ENCODE measurements at regions not wholly inside any gene's neighbourhood (a gene's known extent, or its start where the extent isn't known, plus 50 kb on each side); places are given as distances from the start of the nearest gene placed in this dataset.

- DNase-seq = peak; percentile 67
Measured at GRCh38 chrX:39577985-39578869, 519.5 kb downstream of the BCOR start.

DNA sequence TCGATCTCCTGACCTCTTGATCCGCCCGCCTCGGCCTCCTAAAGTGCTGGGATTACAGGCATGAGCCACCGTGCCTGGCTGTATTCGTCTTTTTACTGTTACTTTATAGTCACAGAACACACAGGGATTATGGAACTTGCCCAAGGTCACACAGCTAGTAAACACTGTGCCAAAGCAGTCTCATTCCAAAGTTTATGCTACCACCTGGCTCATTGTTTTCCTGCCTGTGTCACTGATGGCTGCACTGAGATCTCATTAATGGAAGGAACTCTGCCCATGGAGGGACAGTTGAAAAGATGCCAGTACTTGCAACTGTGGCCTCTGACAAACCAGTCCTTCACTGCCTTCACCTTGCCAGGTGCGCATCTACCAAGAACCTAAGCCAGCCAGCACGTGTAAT, 517.7 kb downstream of the BCOR start:
- DNase-seq = no peak

DNA sequence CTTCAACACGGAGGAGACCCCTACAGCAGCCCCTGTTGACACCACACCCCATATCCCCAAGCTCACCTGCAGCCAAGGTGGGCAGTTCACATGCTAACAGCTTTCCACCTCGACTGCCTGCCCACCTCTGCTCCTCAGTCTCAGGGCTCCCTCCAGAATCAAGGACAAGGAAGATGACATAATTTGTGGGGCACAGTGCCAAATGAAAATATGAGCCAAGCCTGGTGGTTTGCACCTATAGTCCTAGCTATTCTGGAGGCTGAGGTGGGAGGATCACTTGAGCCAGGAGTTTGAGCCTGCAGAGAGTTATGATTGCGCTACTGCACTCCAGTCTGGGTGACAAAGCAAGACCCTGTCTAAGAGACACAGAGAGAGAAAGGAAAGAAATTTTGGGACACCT, 516.3 kb downstream of the BCOR start:
- no peak for DNase-seq

- DNase-seq = no peak
Measured at GRCh38 chrX:39582091-39582490, 515.7 kb downstream of the BCOR start.

- DNase-seq = no peak
Measured at GRCh38 chrX:39582976-39583375, 514.8 kb downstream of the BCOR start.

DNA sequence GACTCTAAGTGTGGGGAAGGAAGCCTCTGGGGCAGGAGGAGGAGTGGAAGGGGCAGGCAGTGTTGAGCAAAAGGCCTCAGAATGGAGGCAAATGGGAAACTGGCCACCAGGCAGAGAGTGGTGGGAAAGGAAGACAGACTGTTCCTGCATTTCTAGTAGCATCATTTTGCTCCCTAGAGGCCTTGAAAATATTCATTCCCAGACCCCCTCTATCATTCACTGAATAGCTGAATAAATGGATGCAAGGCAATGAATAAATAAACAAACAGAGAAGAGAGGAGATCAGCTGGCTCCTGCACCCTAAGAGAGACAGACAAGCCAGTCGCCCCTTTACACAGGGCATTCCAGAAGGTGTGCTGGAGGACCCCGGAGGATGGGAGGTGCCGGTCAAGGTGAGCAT, 511.9 kb downstream of the BCOR start:
- no peak for DNase-seq

- no peak for DNase-seq
Measured at GRCh38 chrX:39586359-39586758, 511.4 kb downstream of the BCOR start.

DNA sequence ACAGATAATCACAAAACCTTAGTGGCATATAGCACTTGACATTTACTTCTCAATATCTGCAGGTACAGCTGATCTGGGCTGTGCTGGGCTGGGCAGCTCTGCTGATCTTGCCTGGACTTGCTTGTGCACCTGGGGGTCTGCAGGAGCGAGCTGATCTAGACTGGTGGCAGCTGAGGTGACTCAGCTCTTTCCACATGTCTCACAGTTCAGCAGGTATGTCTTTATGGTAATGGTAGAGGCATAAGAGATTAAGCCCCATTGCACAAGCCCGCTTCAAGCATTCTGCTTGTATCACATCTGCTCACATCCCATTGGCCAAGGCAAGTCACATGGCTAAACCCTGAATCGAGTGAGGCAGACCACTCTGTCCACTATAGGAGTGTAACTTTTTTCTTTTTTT, 506.7 kb downstream of the BCOR start:
- DNase-seq = no peak

DNA sequence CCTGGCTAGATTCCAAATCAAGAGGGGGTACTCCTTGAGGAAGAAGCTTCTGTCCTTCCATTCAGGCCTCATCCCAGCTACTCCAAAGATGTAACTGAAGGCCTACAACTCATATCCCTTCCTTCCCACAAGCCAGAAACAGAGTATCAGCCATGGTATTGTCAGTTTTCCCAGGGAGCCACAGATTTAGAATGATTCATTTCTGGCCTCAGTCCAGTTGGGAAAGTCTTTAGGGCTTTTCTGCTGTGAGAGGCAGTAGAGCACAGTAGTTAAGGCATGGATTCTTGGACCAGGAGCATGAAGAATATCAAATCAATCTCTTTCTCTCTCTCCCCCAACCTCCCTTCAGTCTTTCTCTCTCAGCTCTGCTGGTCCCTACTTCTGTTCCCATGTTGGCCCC, 505.0 kb downstream of the BCOR start:
- no peak for DNase-seq

- DNase-seq = no peak
Measured at GRCh38 chrX:39595977-39596376, 501.8 kb downstream of the BCOR start.

GRCh38 chrX:39596437-39596836, 501.3 kb downstream of the BCOR start:
- DNase-seq = no peak

DNA sequence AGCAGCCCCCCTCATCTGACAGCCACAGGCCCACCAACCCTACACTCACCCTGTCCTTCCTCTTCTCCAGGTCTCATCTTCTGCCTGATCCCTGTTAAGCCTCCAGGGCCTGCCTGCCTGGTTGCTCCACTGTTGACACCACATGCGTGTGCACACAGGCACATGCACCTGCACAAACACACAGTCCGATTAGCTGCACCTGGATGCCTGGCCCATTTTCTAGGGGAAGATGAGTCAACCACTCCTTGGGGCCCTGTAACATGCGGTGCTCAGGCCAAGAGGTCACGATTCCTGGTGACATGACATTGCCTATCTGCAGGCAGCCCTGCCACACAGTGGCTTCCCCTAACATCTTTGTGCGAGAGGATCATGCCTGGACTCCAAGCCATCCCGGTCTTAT, 498.4 kb downstream of the BCOR start:
- DNase-seq = peak; percentile 50

GRCh38 chrX:39600222-39600621, 497.5 kb downstream of the BCOR start:
- DNase-seq = no peak

GRCh38 chrX:39601231-39602177, 496.3 kb downstream of the BCOR start:
- no peak for DNase-seq

GRCh38 chrX:39602195-39602594, 495.6 kb downstream of the BCOR start:
- DNase-seq = no peak

GRCh38 chrX:39603230-39603629, 494.5 kb downstream of the BCOR start:
- DNase-seq = no peak

DNA sequence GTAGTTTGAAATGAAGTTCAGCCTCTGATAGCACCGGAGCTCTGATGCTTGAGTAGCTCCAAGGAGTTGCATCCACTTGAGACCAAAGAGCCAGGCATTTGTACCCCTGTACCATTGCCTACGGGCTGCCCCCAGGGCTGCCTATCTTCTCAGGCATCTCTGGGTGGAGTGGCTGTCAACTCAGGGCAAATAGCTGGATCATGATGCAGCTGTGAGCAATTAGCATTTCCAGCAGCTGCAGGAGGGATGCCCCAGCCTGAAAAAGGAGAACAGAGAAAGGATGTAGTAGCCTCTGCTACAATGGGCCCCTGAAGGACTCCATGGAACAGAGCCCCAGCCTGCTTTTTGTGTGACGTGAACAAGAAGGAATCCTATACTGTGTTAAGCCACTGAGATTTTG, 492.6 kb downstream of the BCOR start:
- DNase-seq = peak; percentile 47

GRCh38 chrX:39605866-39606265, 491.9 kb downstream of the BCOR start:
- no peak for DNase-seq

DNA sequence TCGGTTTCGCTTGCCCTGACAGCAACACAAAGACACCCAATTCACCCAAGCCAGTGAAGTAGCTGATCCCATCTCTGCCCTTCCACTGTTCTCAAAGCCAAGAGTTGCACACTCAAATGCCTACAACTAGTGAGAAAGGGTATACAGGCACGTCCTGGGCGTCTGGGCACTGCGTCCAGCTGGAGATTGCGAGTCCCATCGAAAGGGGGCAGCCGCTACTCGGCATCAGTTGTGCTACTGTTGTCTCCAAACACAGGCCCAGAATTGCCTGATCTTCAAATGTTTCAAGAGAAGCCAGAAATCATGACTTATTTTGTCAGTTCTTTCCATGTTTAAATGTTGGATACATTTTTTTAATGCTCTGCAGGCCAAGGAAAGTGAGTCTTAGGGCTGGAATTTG, 487.8 kb downstream of the BCOR start:
- no peak for DNase-seq

DNA sequence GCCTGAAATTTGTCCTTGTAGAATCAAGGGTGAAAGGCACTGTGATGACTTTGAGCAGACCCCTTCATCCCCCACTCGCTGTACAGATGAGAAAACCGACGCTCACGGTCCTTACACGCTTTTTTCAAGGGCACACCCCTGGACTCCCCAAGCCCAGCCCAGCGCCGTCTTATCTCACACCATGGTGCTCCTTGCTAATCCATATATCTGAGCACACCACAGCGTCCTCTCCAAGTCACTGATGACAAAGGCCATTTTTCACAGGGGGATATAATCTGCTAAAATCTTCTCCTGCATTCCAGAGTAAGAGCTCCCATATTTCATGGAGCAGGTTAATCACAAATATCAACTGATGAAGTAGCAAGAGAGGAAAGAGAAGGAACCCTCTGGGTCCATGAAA, 486.3 kb downstream of the BCOR start:
- DNase-seq = no peak

GRCh38 chrX:39613482-39613995, 484.2 kb downstream of the BCOR start:
- DNase-seq = no peak

DNA sequence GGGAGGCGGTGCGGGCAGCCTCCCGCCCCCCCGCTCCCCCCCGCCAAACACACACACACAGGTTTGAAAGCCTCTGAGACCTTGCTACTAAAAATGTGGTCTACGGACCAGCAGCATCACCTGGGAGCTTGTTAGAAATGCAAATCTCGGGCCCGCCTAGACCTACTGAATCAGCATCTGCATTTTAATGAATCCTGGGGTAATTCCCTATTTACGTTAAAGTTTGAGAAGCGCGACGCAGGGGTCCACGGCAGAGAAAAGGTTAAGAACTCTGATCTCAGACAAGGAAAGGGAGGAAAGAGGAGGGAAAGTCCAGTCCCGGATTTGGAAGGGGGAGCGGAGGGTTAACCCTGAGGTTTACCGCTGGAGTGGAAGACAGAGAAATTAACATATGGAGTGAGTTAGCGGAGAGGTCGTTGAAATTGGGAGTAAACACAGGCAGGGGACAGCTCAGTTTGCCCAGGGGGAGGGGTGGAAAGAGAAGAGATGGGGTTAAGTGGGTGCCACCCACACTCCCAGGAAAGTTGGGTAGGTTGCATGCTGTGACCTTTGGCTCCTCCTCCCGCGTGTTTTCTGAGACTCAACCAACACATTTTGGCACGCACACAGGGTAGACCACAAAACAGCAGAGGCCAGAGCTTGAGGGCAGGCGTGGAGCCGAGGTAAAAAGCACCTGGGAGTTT, 483.6 kb downstream of the BCOR start:
- DNase-seq = peak; percentile 53

DNA sequence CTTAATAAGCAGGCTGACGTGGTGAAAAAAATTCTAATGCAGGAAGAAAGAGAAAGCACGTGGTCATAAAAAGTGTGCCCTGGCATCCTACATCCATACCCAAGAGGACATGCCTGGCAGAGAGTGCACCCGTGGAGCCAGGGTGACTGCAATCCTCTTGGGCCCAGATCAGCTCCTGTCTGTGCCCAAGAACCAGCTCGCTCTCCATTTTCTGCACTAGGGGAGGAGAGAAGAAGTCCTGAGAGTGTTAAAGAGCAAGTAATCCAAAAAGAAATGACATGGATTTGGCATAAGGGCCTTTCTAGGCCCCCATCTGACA, 483.1 kb downstream of the BCOR start:
- no peak for DNase-seq
